ENCODE measurements at regions not wholly inside any gene's neighbourhood (a gene's known extent, or its start where the extent isn't known, plus 50 kb on each side); places are given as distances from the start of the nearest gene placed in this dataset.
"Not testable (repeated sequence)": the region's sequence is repeated elsewhere in the genome, so short reads cannot be mapped to it uniquely, and the experiment has no call there.

GRCh38 chr21:9361615-9362014 lies 1159.8 kb upstream of the TPTE start:
- H3K27ac Mint-ChIP-seq (ENCODE audit: unreplicated experiment); H3K4me1 Mint-ChIP-seq (ENCODE audit: low read depth); H3K9me3 Mint-ChIP-seq (ENCODE audit: low read depth); H3K4me3 Mint-ChIP-seq (ENCODE audit: unreplicated experiment); H3K27me3 Mint-ChIP-seq (ENCODE audit: low read depth); H3K36me3 Mint-ChIP-seq (ENCODE audit: low read depth); DNase-seq (ENCODE audit: low spot score): not testable (repeated sequence)

GRCh38 chr21:9362309-9362708 lies 1159.1 kb upstream of the TPTE start:
- not testable (repeated sequence) for H3K27ac Mint-ChIP-seq (ENCODE audit: unreplicated experiment); H3K4me1 Mint-ChIP-seq (ENCODE audit: low read depth); H3K36me3 Mint-ChIP-seq (ENCODE audit: low read depth); H3K9me3 Mint-ChIP-seq (ENCODE audit: low read depth); H3K4me3 Mint-ChIP-seq (ENCODE audit: unreplicated experiment); H3K27me3 Mint-ChIP-seq (ENCODE audit: low read depth)
- DNase-seq (ENCODE audit: low spot score), result peak; percentile 93

GRCh38 chr21:9365815-9366214 lies 1155.6 kb upstream of the TPTE start:
- not testable (repeated sequence) for H3K36me3 Mint-ChIP-seq (ENCODE audit: low read depth); H3K4me1 Mint-ChIP-seq (ENCODE audit: low read depth); H3K4me3 Mint-ChIP-seq (ENCODE audit: unreplicated experiment); H3K27ac Mint-ChIP-seq (ENCODE audit: unreplicated experiment); H3K27me3 Mint-ChIP-seq (ENCODE audit: low read depth); DNase-seq (ENCODE audit: low spot score); H3K9me3 Mint-ChIP-seq (ENCODE audit: low read depth)

DNA sequence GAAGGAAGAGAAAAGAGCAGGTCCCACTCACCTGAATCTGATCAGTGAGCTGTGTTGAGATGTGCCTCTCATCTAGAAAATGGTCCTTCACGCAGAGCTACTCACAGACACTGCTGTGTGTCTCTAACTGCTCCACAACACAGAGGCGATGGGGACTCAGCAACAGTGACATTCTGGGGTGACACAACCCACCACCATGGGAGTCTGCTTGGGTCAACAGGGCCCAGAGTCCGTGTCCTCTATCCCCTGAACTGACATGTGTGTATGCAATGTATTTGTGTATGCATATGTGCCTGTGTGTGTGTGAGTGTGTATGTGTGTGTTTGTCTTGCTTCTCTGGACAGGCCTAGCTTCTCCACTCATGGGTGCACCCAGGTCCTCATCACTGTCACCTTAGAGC lies 1154.8 kb upstream of the TPTE start:
- not testable (repeated sequence) for H3K36me3 Mint-ChIP-seq (ENCODE audit: low read depth); DNase-seq (ENCODE audit: low spot score); H3K27me3 Mint-ChIP-seq (ENCODE audit: low read depth); H3K9me3 Mint-ChIP-seq (ENCODE audit: low read depth); H3K4me1 Mint-ChIP-seq (ENCODE audit: low read depth); H3K4me3 Mint-ChIP-seq (ENCODE audit: unreplicated experiment); H3K27ac Mint-ChIP-seq (ENCODE audit: unreplicated experiment)
